DND-41 (cell line): ENCODE measurements at regions not wholly inside any gene's neighbourhood (a gene's known extent, or its start where the extent isn't known, plus 50 kb on each side); places are given as distances from the start of the nearest gene placed in this dataset.

ENCODE experiments used
- ATAC-seq: fragments of 200-7000 bp; cut with Tn5 transposase; 3 replicates; pipeline ENCODE4 v1.9.1; 2021; ENCODE audit warnings: low read depth; ENCODE audit not compliant: insufficient read depth
- DNase-seq: peaks from one replicate; pipeline ENCODE4 v3.0.0-alpha.2; 2020
- H2AFZ ChIP-seq: 2 replicates; pipeline ENCODE4 v1.6.0; 2012; ENCODE audit warnings: low read depth, low read length
- H3K27ac ChIP-seq: 2 replicates; pipeline ENCODE4 v1.5.1; 2012; ENCODE audit warnings: low read length, inconsistent platforms
- H3K27me3 ChIP-seq: fragments of 200-600 bp; sonication (generic); 2 replicates; pipeline ENCODE4 v1.6.0; 2012; ENCODE audit warnings: low read length, mild to moderate bottlenecking, inconsistent platforms; ENCODE audit not compliant: insufficient read depth, poor library complexity
- H3K36me3 ChIP-seq: 2 replicates; pipeline ENCODE4 v1.5.1; 2012; ENCODE audit warnings: low read length, inconsistent platforms; ENCODE audit not compliant: insufficient read depth
- H3K4me1 ChIP-seq: 2 replicates; pipeline ENCODE4 v1.5.1; 2012; ENCODE audit warnings: mild to moderate bottlenecking, low read length; ENCODE audit not compliant: insufficient read depth
- H3K4me2 ChIP-seq: 2 replicates; pipeline ENCODE4 v1.6.0; 2012; ENCODE audit warnings: mild to moderate bottlenecking, moderate library complexity, low read length, inconsistent platforms; ENCODE audit not compliant: insufficient read depth
- H3K4me3 ChIP-seq, 2 experiments: fragments of 200-600 bp in 1 of 2; shearing (Covaris generic) in 1 of 2; 2 replicates each; pipeline ENCODE4 v1.5.1; 2012 to 2016; ENCODE audit warnings: inconsistent platforms in 2 of 2, low read length in 2 of 2, mild to moderate bottlenecking in 2 of 2, low read depth in 1 of 2, moderate library complexity in 1 of 2
- H3K79me2 ChIP-seq: 2 replicates; pipeline ENCODE4 v1.6.0; 2012; ENCODE audit warnings: low read length, inconsistent platforms; ENCODE audit not compliant: insufficient read depth
- H3K9ac ChIP-seq: 2 replicates; pipeline ENCODE4 v1.6.0; 2012; ENCODE audit warnings: low read depth, mild to moderate bottlenecking, inconsistent platforms, low read length, moderate library complexity
- H3K9me3 ChIP-seq: 2 replicates; pipeline ENCODE4 v1.5.1; 2012; ENCODE audit warnings: low read length, moderate library complexity, mild to moderate bottlenecking, inconsistent platforms; ENCODE audit not compliant: insufficient read depth, severe bottlenecking
- H4K20me1 ChIP-seq: 2 replicates; pipeline ENCODE4 v1.6.0; 2012; ENCODE audit warnings: low read length; ENCODE audit not compliant: insufficient read depth
- EZH2 ChIP-seq: IDR thresholded peaks from 3 replicates; pipeline ENCODE4 v1.6.1; 2012; ENCODE audit warnings: borderline replicate concordance, low read depth, mild to moderate bottlenecking, moderate library complexity, low read length, inconsistent platforms; ENCODE audit not compliant: severe bottlenecking
- TF ChIP-seq, protein P1 (sequence below): IDR thresholded peaks from 2 replicates; pipeline ENCODE4 v1.5.1; 2012; ENCODE audit warnings: borderline replicate concordance, low read length, moderate library complexity, mild to moderate bottlenecking; ENCODE audit not compliant: poor library complexity, severe bottlenecking; ENCODE audit errors: extremely low read depth

DNA sequence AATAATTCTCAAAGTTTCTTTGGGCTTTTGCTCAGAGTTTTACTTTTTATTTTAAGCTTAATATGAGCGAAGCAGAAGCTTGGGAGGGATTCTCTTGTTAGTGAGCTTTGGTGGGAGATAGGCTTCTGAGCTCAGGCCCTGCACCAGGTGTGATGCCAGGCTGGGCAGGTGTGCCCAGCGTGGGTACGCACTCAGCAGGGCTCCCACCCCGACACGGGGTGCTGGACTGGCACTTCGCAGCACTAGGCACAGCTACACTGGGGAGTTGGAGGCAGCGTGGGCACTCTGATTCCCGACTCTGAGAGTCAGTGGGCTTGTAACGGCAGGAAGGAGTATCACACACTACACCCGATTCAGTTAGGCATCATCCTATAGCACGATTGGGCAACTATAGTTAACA, 244.0 kb downstream of the KLF13 start:
- Histone ChIP-seq H4K20me1 (no peaks in the 10 kb centered on the region), H3K4me3 (no peak overlapping the region)

DNA sequence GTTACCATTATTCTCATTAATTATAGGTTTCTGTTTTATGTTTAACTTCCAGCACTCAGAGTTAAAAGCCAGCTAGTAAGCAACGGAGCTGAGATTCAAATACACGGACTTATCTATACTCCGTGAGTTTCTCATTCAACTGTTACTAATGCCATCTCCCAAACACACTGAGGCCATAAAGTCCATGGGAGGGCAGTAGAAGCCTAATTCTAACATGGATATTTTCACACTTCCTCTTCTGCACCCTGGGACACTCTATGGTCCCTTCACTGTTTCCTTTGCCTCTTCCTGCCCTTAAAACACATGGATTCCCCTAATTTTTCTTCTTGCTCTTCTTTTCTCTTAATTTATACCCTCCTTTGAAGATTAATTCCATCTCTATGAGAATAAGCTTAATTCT, 245.0 kb downstream of the KLF13 start:
- Histone ChIP-seq H3K9me3 (no peaks in the 10 kb centered on the region), H3K4me3 (no peak overlapping the region), H3K4me2 (no peak overlapping the region), H3K36me3 (no peaks in the 10 kb centered on the region), H3K27me3 (peaks cover 15% of the 10 kb centered on the region), H3K79me2 (no peaks in the 10 kb centered on the region), H4K20me1 (no peaks in the 10 kb centered on the region), H3K27ac (no peak overlapping the region), H2AFZ (no peak overlapping the region), H3K4me1 (no peaks in the 10 kb centered on the region), H3K9ac (no peak overlapping the region)
- ATAC-seq (no peak), DNase-seq (no peak)
- TF ChIP-seq EZH2: no peak
- TF ChIP-seq, protein P1, sequence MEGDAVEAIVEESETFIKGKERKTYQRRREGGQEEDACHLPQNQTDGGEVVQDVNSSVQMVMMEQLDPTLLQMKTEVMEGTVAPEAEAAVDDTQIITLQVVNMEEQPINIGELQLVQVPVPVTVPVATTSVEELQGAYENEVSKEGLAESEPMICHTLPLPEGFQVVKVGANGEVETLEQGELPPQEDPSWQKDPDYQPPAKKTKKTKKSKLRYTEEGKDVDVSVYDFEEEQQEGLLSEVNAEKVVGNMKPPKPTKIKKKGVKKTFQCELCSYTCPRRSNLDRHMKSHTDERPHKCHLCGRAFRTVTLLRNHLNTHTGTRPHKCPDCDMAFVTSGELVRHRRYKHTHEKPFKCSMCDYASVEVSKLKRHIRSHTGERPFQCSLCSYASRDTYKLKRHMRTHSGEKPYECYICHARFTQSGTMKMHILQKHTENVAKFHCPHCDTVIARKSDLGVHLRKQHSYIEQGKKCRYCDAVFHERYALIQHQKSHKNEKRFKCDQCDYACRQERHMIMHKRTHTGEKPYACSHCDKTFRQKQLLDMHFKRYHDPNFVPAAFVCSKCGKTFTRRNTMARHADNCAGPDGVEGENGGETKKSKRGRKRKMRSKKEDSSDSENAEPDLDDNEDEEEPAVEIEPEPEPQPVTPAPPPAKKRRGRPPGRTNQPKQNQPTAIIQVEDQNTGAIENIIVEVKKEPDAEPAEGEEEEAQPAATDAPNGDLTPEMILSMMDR: peak; percentile 23

More for the DNA sequence above, 244.0 kb downstream of the KLF13 start:
- H3K9me3 ChIP-seq: no peaks in the 10 kb centered on the region
- no peaks in the 10 kb centered on the region for H3K36me3 ChIP-seq
- no peak overlapping the region for H3K9ac ChIP-seq
- peaks cover 8% of the 10 kb centered on the region for H3K27me3 ChIP-seq
- no peak overlapping the region for H3K4me2 ChIP-seq
- no peak for TF ChIP-seq EZH2
- TF ChIP-seq, protein P1: no peak
- DNase-seq: no peak
- no peak overlapping the region for H3K27ac ChIP-seq
- H3K4me1 ChIP-seq: no peaks in the 10 kb centered on the region
- ATAC-seq: no peak
- H3K79me2 ChIP-seq: no peaks in the 10 kb centered on the region
- no peak overlapping the region for H2AFZ ChIP-seq

DNA sequence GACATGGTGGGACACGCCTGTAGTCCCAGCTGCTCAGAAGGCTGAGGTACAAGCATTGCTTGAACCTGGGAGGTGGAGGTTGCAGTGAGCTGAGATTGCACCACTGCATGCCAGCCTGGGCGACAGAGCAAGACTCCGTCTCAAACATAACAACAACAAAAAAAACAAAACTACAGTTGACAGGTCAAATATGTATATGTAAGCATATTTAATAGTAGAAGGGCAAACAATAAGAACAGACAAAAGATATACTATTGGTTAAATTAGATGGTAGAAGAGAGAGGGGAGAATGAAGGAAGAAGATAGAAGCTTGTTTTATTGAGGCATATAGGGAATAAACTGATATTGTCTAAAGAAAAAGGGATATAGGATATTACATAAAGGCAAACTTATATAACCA, 247.1 kb downstream of the KLF13 start:
- no peaks in the 10 kb centered on the region for H3K4me1 ChIP-seq
- no peak overlapping the region for H3K9ac ChIP-seq
- DNase-seq (no peak), ATAC-seq (no peak)
- no peak overlapping the region for H3K4me3 ChIP-seq
- H3K4me2 ChIP-seq: no peak overlapping the region
- no peaks in the 10 kb centered on the region for H3K9me3 ChIP-seq
- H3K27ac ChIP-seq: no peak overlapping the region
- no peaks in the 10 kb centered on the region for H3K79me2 ChIP-seq
- TF ChIP-seq EZH2: no peak
- TF ChIP-seq, protein P1: no peak
- H3K36me3 ChIP-seq: no peaks in the 10 kb centered on the region
- H4K20me1 ChIP-seq: no peaks in the 10 kb centered on the region
- H2AFZ ChIP-seq: no peak overlapping the region
- H3K27me3 ChIP-seq: peaks cover 17% of the 10 kb centered on the region

DNA sequence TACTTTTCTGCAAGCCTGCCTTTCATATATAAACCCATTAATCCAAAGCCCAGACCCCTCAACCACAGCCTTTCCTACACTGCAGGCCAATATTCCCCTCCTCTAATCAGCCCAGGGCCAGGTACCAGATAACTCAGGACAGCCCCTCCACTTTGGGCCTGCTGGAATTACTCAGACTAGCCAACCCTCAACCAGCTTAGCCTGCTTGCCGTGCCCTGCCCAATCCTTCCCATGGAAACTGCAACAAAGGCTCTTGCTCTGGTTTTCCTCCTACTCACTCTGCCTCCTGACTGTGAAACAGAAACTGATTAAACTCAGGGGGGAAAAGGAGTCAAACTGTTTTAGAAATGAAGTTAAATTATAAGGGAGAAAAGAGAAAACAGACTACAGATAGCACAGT, 248.1 kb downstream of the KLF13 start:
- Histone ChIP-seq H3K27me3 (peaks cover 17% of the 10 kb centered on the region), H2AFZ (no peak overlapping the region), H3K27ac (no peak overlapping the region), H3K9ac (no peak overlapping the region), H3K79me2 (no peaks in the 10 kb centered on the region), H4K20me1 (no peaks in the 10 kb centered on the region), H3K36me3 (no peaks in the 10 kb centered on the region), H3K4me3 (no peak overlapping the region), H3K9me3 (no peaks in the 10 kb centered on the region), H3K4me1 (no peaks in the 10 kb centered on the region), H3K4me2 (no peak overlapping the region)
- no peak for TF ChIP-seq EZH2
- TF ChIP-seq, protein P1: no peak
- ATAC-seq (no peak), DNase-seq (no peak)
